ENCODE measurements at regions not wholly inside any gene's neighbourhood (a gene's known extent, or its start where the extent isn't known, plus 50 kb on each side); places are given as distances from the start of the nearest gene placed in this dataset.

- peaks cover 69% of the 10 kb centered on the region for H3K36me3 ChIP-seq
- TF ChIP-seq CTCF (IDR thresholded peaks at IDR 0.05) (no peak), POLR2AphosphoS5 (IDR thresholded peaks at IDR 0.05) (no peak), EP300 (IDR thresholded peaks at IDR 0.05) (no peak), POLR2A (IDR thresholded peaks at IDR 0.05) (no peak)
- 94% methylated on average over 24 of the region's 26 CpGs for WGBS
These were observed 83.2 kb downstream of the RFLNA start for GRCh38 chr12:124377981-124378509.

GRCh38 chr12:124376435-124376834 is 81.5 kb downstream of the RFLNA start:
- Histone ChIP-seq H3K27ac (no peak overlapping the region), H3K4me3 (no peak overlapping the region), H3K27me3 (no peaks in the 10 kb centered on the region), H3K9me3 (no peaks in the 10 kb centered on the region), H3K36me3 (peaks cover 80% of the 10 kb centered on the region), H3K4me1 (peaks cover 38% of the 10 kb centered on the region)
- DNase-seq (ENCODE audit: low spot score in 2 of 2), result no peak
- WGBS, result 87% methylated on average over 5 of the region's 9 CpGs
- no peak for TF ChIP-seq POLR2A (IDR thresholded peaks at IDR 0.05)
- no peak for TF ChIP-seq POLR2AphosphoS5 (IDR thresholded peaks at IDR 0.05)

More at GRCh38 chr12:124377981-124378509, 83.2 kb downstream of the RFLNA start:
- DNase-seq (ENCODE audit: low spot score in 2 of 2), result no peak
- Histone ChIP-seq H3K4me3 (no peak overlapping the region), H3K4me1 (peaks cover 44% of the 10 kb centered on the region), H3K9me3 (no peaks in the 10 kb centered on the region), H3K27me3 (no peaks in the 10 kb centered on the region), H3K27ac (no peak overlapping the region)

GRCh38 chr12:124375789-124376175 is 80.9 kb downstream of the RFLNA start:
- H3K27me3 ChIP-seq, result no peaks in the 10 kb centered on the region
- H3K36me3 ChIP-seq, result peaks cover 86% of the 10 kb centered on the region
- DNase-seq (ENCODE audit: low spot score in 2 of 2), result no peak
- WGBS, result 80% methylated on average over 2 of the region's 14 CpGs
- no peaks in the 10 kb centered on the region for H3K9me3 ChIP-seq
- no peak for TF ChIP-seq POLR2A (IDR thresholded peaks at IDR 0.05)
- no peak for TF ChIP-seq CTCF (IDR thresholded peaks at IDR 0.05)
- peaks cover 38% of the 10 kb centered on the region for H3K4me1 ChIP-seq
- H3K4me3 ChIP-seq, result no peak overlapping the region
- H3K27ac ChIP-seq, result no peak overlapping the region

- TF ChIP-seq EP300 (IDR thresholded peaks at IDR 0.05) (no peak), POLR2AphosphoS5 (IDR thresholded peaks at IDR 0.05) (no peak), POLR2A (IDR thresholded peaks at IDR 0.05) (no peak), CTCF (IDR thresholded peaks at IDR 0.05) (no peak)
- Histone ChIP-seq H3K4me3 (no peak overlapping the region), H3K9me3 (no peaks in the 10 kb centered on the region), H3K27me3 (no peaks in the 10 kb centered on the region), H3K4me1 (peaks cover 38% of the 10 kb centered on the region), H3K27ac (no peak overlapping the region), H3K36me3 (peaks cover 86% of the 10 kb centered on the region)
- 88% methylated on average over 11 of the region's 11 CpGs for WGBS
- no peak for DNase-seq (ENCODE audit: low spot score in 2 of 2)
These were observed 80.4 kb downstream of the RFLNA start for GRCh38 chr12:124375141-124375788.

- peaks cover 86% of the 10 kb centered on the region for H3K36me3 ChIP-seq
- H3K4me3 ChIP-seq, result no peak overlapping the region
- H3K27ac ChIP-seq, result no peak overlapping the region
- TF ChIP-seq POLR2AphosphoS5 (IDR thresholded peaks at IDR 0.05) (no peak), EP300 (IDR thresholded peaks at IDR 0.05) (no peak), POLR2A (IDR thresholded peaks at IDR 0.05) (no peak), CTCF (IDR thresholded peaks at IDR 0.05) (no peak)
- H3K9me3 ChIP-seq, result no peaks in the 10 kb centered on the region
- H3K4me1 ChIP-seq, result peaks cover 38% of the 10 kb centered on the region
- no peak for DNase-seq (ENCODE audit: low spot score in 2 of 2)
- no peaks in the 10 kb centered on the region for H3K27me3 ChIP-seq
- WGBS, result 94% methylated on average over 5 of the region's 5 CpGs
These were observed 79.7 kb downstream of the RFLNA start for GRCh38 chr12:124374567-124374966.
